ENCODE measurements at regions not wholly inside any gene's neighbourhood (a gene's known extent, or its start where the extent isn't known, plus 50 kb on each side); places are given as distances from the start of the nearest gene placed in this dataset.

- TF ChIP-seq, protein P1, sequence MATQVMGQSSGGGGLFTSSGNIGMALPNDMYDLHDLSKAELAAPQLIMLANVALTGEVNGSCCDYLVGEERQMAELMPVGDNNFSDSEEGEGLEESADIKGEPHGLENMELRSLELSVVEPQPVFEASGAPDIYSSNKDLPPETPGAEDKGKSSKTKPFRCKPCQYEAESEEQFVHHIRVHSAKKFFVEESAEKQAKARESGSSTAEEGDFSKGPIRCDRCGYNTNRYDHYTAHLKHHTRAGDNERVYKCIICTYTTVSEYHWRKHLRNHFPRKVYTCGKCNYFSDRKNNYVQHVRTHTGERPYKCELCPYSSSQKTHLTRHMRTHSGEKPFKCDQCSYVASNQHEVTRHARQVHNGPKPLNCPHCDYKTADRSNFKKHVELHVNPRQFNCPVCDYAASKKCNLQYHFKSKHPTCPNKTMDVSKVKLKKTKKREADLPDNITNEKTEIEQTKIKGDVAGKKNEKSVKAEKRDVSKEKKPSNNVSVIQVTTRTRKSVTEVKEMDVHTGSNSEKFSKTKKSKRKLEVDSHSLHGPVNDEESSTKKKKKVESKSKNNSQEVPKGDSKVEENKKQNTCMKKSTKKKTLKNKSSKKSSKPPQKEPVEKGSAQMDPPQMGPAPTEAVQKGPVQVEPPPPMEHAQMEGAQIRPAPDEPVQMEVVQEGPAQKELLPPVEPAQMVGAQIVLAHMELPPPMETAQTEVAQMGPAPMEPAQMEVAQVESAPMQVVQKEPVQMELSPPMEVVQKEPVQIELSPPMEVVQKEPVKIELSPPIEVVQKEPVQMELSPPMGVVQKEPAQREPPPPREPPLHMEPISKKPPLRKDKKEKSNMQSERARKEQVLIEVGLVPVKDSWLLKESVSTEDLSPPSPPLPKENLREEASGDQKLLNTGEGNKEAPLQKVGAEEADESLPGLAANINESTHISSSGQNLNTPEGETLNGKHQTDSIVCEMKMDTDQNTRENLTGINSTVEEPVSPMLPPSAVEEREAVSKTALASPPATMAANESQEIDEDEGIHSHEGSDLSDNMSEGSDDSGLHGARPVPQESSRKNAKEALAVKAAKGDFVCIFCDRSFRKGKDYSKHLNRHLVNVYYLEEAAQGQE (IDR thresholded peaks at IDR 0.05): no peak
- TF ChIP-seq YY1 (IDR thresholded peaks at IDR 0.05): no peak
- no peak for TF ChIP-seq RXRA (IDR thresholded peaks at IDR 0.05)
These were observed 1022.4 kb upstream of the DIAPH2 start (continued) for GRCh38 chrX:95662200-95662599.

GRCh38 chrX:95666056-95666455 is 1018.6 kb upstream of the DIAPH2 start:
- Histone ChIP-seq H3K36me3 (ENCODE audit: control insufficient read depth in 4 of 4, insufficient read depth in 3 of 4, low read depth in 1 of 4, low read length in 3 of 4) (no peaks in the 10 kb centered on the region), H3K9ac (ENCODE audit: low read depth in 1 of 2, low read length in 2 of 2) (no peak overlapping the region), H3K4me1 (ENCODE audit: control insufficient read depth in 4 of 4, insufficient read depth in 4 of 4, low read length in 3 of 4) (no peaks in the 10 kb centered on the region), H3K9me3 (ENCODE audit: control insufficient read depth in 4 of 4, low read length in 3 of 4) (no peaks in the 10 kb centered on the region), H3K27me3 (ENCODE audit: control insufficient read depth in 4 of 4, insufficient read depth in 4 of 4, low read length in 3 of 4) (no peaks in the 10 kb centered on the region), H3K27ac (ENCODE audit: low read depth in 1 of 2, low read length in 2 of 2) (no peak overlapping the region), H3K4me3 (ENCODE audit: low read depth in 1 of 3, low read length in 3 of 3) (no peak overlapping the region)
- TF ChIP-seq EGR1 (IDR thresholded peaks at IDR 0.05; ENCODE audit: low read depth in 2 of 2) (no peak), RAD21 (IDR thresholded peaks at IDR 0.05) (no peak), GABPA (IDR thresholded peaks at IDR 0.05 in 1 of 2, conservative IDR thresholded peaks at IDR 0.05 in 1 of 2) (no peak), TAF1 (conservative IDR thresholded peaks at IDR 0.05) (no peak), SP1 (IDR thresholded peaks at IDR 0.05) (no peak), HNF4A (conservative IDR thresholded peaks at IDR 0.05) (no peak)
- TF ChIP-seq, protein P2, sequence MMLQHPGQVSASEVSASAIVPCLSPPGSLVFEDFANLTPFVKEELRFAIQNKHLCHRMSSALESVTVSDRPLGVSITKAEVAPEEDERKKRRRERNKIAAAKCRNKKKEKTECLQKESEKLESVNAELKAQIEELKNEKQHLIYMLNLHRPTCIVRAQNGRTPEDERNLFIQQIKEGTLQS (IDR thresholded peaks at IDR 0.05): no peak
- TF ChIP-seq, protein P3, sequence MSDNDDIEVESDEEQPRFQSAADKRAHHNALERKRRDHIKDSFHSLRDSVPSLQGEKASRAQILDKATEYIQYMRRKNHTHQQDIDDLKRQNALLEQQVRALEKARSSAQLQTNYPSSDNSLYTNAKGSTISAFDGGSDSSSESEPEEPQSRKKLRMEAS (IDR thresholded peaks at IDR 0.05): no peak
- TF ChIP-seq, protein P4, sequence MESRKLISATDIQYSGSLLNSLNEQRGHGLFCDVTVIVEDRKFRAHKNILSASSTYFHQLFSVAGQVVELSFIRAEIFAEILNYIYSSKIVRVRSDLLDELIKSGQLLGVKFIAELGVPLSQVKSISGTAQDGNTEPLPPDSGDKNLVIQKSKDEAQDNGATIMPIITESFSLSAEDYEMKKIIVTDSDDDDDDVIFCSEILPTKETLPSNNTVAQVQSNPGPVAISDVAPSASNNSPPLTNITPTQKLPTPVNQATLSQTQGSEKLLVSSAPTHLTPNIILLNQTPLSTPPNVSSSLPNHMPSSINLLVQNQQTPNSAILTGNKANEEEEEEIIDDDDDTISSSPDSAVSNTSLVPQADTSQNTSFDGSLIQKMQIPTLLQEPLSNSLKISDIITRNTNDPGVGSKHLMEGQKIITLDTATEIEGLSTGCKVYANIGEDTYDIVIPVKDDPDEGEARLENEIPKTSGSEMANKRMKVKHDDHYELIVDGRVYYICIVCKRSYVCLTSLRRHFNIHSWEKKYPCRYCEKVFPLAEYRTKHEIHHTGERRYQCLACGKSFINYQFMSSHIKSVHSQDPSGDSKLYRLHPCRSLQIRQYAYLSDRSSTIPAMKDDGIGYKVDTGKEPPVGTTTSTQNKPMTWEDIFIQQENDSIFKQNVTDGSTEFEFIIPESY (IDR thresholded peaks at IDR 0.05): no peak
- WGBS: 79% methylated on average over 2 of the region's 2 CpGs
- no peak for DNase-seq (ENCODE audit: low spot score)

- WGBS: 68% methylated on average over 2 of the region's 2 CpGs
- H3K4me3 ChIP-seq (ENCODE audit: low read depth in 1 of 3, low read length in 3 of 3): no peak overlapping the region
- no peak overlapping the region for H3K27ac ChIP-seq (ENCODE audit: low read depth in 1 of 2, low read length in 2 of 2)
These were observed 1009.6 kb upstream of the DIAPH2 start for GRCh38 chrX:95675011-95675410.

More at GRCh38 chrX:95675011-95675410, 1009.6 kb upstream of the DIAPH2 start:
- H3K27me3 ChIP-seq (ENCODE audit: control insufficient read depth in 4 of 4, insufficient read depth in 4 of 4, low read length in 3 of 4): peaks cover 0 to under 1% (median 0%) of the 10 kb centered on the region in 4 donors
- no peaks in the 10 kb centered on the region for H3K9me3 ChIP-seq (ENCODE audit: control insufficient read depth in 4 of 4, low read length in 3 of 4)
- DNase-seq (ENCODE audit: low spot score): no peak
- H3K9ac ChIP-seq (ENCODE audit: low read depth in 1 of 2, low read length in 2 of 2): no peak overlapping the region
- TF ChIP-seq, protein P3 (IDR thresholded peaks at IDR 0.05): no peak
- TF ChIP-seq JUND (IDR thresholded peaks at IDR 0.05): no peak
- no peaks in the 10 kb centered on the region for H3K4me1 ChIP-seq (ENCODE audit: control insufficient read depth in 4 of 4, insufficient read depth in 4 of 4, low read length in 3 of 4)
- H3K36me3 ChIP-seq (ENCODE audit: control insufficient read depth in 4 of 4, insufficient read depth in 3 of 4, low read depth in 1 of 4, low read length in 3 of 4): no peaks in the 10 kb centered on the region
